ENCODE measurements at regions not wholly inside any gene's neighbourhood (a gene's known extent, or its start where the extent isn't known, plus 50 kb on each side); places are given as distances from the start of the nearest gene placed in this dataset.

DNA sequence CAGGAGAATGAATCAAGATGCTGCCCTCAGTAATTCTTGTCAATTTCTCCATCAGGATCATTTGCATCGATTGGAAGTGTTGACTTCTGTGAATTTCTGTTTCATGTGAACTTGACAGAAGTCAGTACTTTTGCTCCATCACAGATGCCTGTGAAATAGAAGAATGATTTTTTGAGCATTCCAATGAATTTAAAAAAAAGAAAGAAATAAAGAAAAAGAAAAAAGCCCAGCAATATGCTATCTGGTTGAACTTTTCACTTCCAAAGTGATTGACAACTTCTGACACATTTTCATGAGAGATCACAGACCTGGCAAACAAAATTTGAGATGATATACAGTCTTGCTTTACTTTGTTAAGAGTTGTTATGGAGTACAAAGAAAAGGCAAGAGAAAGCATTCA, 175.3 kb downstream of the RWDD3 start:
- TF ChIP-seq POLR2A (IDR thresholded peaks at IDR 0.05; ENCODE audit: low read depth, low read length) (no peak), FOS (IDR thresholded peaks at IDR 0.05; ENCODE audit: borderline replicate concordance, insufficient read depth, low read length) (no peak), POLR2AphosphoS5 (IDR thresholded peaks at IDR 0.05; ENCODE audit: insufficient read depth, low read depth, low read length) (no peak), EZH2 (IDR thresholded peaks at IDR 0.05; ENCODE audit: borderline replicate concordance, low read depth, low read length, severe bottlenecking) (no peak), MYC (IDR thresholded peaks at IDR 0.05; ENCODE audit: low read depth, low read length) (no peak), MAX (IDR thresholded peaks at IDR 0.05; ENCODE audit: insufficient read depth, insufficient read length) (no peak), JUN (IDR thresholded peaks at IDR 0.05; ENCODE audit: borderline replicate concordance, insufficient read depth, insufficient read length, low read depth) (no peak), GATA2 (IDR thresholded peaks at IDR 0.05; ENCODE audit: insufficient read depth, insufficient read length, low read depth, low read length) (no peak)
- TF ChIP-seq, protein P1, sequence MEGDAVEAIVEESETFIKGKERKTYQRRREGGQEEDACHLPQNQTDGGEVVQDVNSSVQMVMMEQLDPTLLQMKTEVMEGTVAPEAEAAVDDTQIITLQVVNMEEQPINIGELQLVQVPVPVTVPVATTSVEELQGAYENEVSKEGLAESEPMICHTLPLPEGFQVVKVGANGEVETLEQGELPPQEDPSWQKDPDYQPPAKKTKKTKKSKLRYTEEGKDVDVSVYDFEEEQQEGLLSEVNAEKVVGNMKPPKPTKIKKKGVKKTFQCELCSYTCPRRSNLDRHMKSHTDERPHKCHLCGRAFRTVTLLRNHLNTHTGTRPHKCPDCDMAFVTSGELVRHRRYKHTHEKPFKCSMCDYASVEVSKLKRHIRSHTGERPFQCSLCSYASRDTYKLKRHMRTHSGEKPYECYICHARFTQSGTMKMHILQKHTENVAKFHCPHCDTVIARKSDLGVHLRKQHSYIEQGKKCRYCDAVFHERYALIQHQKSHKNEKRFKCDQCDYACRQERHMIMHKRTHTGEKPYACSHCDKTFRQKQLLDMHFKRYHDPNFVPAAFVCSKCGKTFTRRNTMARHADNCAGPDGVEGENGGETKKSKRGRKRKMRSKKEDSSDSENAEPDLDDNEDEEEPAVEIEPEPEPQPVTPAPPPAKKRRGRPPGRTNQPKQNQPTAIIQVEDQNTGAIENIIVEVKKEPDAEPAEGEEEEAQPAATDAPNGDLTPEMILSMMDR (IDR thresholded peaks at IDR 0.05; ENCODE audit: extremely low read depth in 1 of 2, insufficient read depth in 1 of 2, low read depth in 1 of 2, low read length in 2 of 2): no peak

Data from endothelial cell of umbilical vein (primary cell).